ENCODE measurements at regions not wholly inside any gene's neighbourhood (a gene's known extent, or its start where the extent isn't known, plus 50 kb on each side); places are given as distances from the start of the nearest gene placed in this dataset.

GRCh38 chr12:89786177-89786810, 77.7 kb upstream of the ATP2B1 start:
- Histone ChIP-seq H3K36me3 (ENCODE audit: control insufficient read depth, insufficient read depth, low read length) (no peaks in the 10 kb centered on the region), H3K27me3 (replicated peaks; ENCODE audit: control insufficient read depth, insufficient read depth, low read length) (no peaks in the 10 kb centered on the region), H3K4me3 (replicated peaks; ENCODE audit: low read depth, low read length) (no peak overlapping the region)
- TF ChIP-seq, protein P1, sequence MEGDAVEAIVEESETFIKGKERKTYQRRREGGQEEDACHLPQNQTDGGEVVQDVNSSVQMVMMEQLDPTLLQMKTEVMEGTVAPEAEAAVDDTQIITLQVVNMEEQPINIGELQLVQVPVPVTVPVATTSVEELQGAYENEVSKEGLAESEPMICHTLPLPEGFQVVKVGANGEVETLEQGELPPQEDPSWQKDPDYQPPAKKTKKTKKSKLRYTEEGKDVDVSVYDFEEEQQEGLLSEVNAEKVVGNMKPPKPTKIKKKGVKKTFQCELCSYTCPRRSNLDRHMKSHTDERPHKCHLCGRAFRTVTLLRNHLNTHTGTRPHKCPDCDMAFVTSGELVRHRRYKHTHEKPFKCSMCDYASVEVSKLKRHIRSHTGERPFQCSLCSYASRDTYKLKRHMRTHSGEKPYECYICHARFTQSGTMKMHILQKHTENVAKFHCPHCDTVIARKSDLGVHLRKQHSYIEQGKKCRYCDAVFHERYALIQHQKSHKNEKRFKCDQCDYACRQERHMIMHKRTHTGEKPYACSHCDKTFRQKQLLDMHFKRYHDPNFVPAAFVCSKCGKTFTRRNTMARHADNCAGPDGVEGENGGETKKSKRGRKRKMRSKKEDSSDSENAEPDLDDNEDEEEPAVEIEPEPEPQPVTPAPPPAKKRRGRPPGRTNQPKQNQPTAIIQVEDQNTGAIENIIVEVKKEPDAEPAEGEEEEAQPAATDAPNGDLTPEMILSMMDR (IDR thresholded peaks at IDR 0.05; ENCODE audit: insufficient read depth, low read length, poor library complexity, severe bottlenecking): no peak
- no peak for DNase-seq (ENCODE audit: extremely low read depth, insufficient read length)

- TF ChIP-seq, protein P1 (IDR thresholded peaks at IDR 0.05; ENCODE audit: insufficient read depth, low read length, poor library complexity, severe bottlenecking): no peak
- Histone ChIP-seq H3K4me3 (replicated peaks; ENCODE audit: low read depth, low read length) (no peak overlapping the region), H3K36me3 (ENCODE audit: control insufficient read depth, insufficient read depth, low read length) (no peaks in the 10 kb centered on the region), H3K27me3 (replicated peaks; ENCODE audit: control insufficient read depth, insufficient read depth, low read length) (no peaks in the 10 kb centered on the region)
- DNase-seq (ENCODE audit: extremely low read depth, insufficient read length): no peak
Observed at GRCh38 chr12:89783359-89784060, 74.9 kb upstream of the ATP2B1 start.

DNA sequence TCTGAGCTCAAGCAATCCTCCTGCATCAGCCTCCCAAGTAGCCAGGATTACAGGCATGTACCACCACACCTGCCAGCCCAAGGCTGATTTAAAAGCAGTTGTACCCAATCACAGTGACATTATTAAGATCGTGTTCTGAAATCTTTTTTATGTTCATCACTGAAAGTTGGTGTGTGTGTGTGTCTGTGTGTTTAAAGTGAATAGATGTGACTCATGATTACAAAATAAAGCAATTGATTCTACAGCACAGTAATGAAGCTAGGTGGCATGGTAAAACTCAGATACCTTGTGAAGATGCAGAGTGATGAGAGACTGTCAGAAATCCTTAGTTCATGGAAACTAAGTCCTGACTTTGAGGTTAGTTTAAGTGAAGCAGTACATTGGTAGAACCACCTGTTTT, 74.2 kb upstream of the ATP2B1 start:
- H3K4me3 ChIP-seq (replicated peaks; ENCODE audit: low read depth, low read length): no peak overlapping the region
- TF ChIP-seq, protein P1 (IDR thresholded peaks at IDR 0.05; ENCODE audit: insufficient read depth, low read length, poor library complexity, severe bottlenecking): no peak
- H3K36me3 ChIP-seq (ENCODE audit: control insufficient read depth, insufficient read depth, low read length): no peaks in the 10 kb centered on the region
- no peaks in the 10 kb centered on the region for H3K27me3 ChIP-seq (replicated peaks; ENCODE audit: control insufficient read depth, insufficient read depth, low read length)
- DNase-seq (ENCODE audit: extremely low read depth, insufficient read length): no peak

GRCh38 chr12:89781946-89782550, 73.4 kb upstream of the ATP2B1 start:
- Histone ChIP-seq H3K27me3 (replicated peaks; ENCODE audit: control insufficient read depth, insufficient read depth, low read length) (no peaks in the 10 kb centered on the region), H3K4me3 (replicated peaks; ENCODE audit: low read depth, low read length) (no peak overlapping the region), H3K36me3 (ENCODE audit: control insufficient read depth, insufficient read depth, low read length) (no peaks in the 10 kb centered on the region)
- TF ChIP-seq, protein P1 (IDR thresholded peaks at IDR 0.05; ENCODE audit: insufficient read depth, low read length, poor library complexity, severe bottlenecking): no peak
- DNase-seq (ENCODE audit: extremely low read depth, insufficient read length): no peak

GRCh38 chr12:89781156-89781555, 72.5 kb upstream of the ATP2B1 start:
- Histone ChIP-seq H3K27me3 (replicated peaks; ENCODE audit: control insufficient read depth, insufficient read depth, low read length) (no peaks in the 10 kb centered on the region), H3K4me3 (replicated peaks; ENCODE audit: low read depth, low read length) (no peak overlapping the region), H3K36me3 (ENCODE audit: control insufficient read depth, insufficient read depth, low read length) (no peaks in the 10 kb centered on the region)
- DNase-seq (ENCODE audit: extremely low read depth, insufficient read length): no peak
- TF ChIP-seq, protein P1 (IDR thresholded peaks at IDR 0.05; ENCODE audit: insufficient read depth, low read length, poor library complexity, severe bottlenecking): no peak
